Stimulated activated naive CD4-positive, alpha-beta T cell (primary cell): ENCODE measurements at regions not wholly inside any gene's neighbourhood (a gene's known extent, or its start where the extent isn't known, plus 50 kb on each side); places are given as distances from the start of the nearest gene placed in this dataset.
A peak's percentile ranks its signal among the peaks of the same experiment; 100 is the strongest.

Source experiments
- DNase-seq, 6 experiments: peaks; one replicate each; lab custom pipeline; 2025; lab: John Stamatoyannopoulos, UW

GRCh38 chr13:29903996-29904395 lies 53.6 kb upstream of the UBL3 start:
- DNase-seq = no peak

DNA sequence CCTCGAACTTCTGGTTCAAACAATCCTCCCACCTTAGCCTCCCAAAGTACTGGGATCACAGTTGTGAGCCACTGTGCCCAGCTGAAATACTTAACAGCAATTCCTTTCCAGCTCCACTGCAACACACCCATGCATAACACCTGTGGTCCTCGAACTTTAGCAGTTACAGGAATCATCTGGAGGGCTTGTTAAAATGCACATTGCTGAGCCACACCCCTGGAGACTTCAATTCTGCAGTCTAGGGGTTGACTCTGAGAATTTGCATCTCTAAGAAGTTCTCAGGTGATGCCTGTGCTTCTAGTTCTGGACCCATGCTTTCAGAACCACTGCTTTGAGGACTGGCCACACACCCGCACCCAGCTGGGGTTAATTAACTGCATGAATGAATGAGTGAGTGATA lies 53.1 kb upstream of the UBL3 start:
- DNase-seq = no peak

DNA sequence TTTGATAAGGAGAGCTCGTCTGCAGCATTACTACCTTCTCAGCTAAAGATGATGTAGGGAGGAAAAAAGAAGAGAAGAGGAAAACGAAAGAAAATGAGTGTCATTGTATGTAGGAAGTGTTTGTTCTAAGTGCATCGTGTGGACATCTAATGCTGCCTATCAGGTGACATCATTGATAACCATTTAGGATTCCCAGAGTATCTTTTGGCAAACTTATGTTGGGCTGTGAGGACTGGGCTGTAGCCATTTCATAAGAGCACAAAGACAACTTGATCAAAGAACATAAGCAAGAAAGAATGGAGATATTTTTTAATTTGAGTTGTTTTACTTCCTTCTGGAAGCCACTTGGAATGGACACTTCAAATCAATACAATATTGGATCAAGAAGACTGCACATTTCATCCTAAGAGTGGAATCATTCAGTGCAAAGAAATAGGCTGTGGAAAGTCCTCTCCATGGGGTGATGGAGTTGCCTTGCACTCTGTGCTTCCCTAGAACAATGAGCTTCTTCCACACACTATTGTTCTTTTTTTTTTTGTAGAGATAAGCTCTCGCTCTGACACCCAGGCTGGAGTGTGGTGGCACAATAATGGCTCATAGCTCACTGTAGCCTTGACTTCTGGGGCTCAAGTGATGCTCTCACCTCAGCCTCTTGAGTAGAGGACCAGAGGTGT lies 52.4 kb upstream of the UBL3 start:
- DNase-seq = no peak

DNA sequence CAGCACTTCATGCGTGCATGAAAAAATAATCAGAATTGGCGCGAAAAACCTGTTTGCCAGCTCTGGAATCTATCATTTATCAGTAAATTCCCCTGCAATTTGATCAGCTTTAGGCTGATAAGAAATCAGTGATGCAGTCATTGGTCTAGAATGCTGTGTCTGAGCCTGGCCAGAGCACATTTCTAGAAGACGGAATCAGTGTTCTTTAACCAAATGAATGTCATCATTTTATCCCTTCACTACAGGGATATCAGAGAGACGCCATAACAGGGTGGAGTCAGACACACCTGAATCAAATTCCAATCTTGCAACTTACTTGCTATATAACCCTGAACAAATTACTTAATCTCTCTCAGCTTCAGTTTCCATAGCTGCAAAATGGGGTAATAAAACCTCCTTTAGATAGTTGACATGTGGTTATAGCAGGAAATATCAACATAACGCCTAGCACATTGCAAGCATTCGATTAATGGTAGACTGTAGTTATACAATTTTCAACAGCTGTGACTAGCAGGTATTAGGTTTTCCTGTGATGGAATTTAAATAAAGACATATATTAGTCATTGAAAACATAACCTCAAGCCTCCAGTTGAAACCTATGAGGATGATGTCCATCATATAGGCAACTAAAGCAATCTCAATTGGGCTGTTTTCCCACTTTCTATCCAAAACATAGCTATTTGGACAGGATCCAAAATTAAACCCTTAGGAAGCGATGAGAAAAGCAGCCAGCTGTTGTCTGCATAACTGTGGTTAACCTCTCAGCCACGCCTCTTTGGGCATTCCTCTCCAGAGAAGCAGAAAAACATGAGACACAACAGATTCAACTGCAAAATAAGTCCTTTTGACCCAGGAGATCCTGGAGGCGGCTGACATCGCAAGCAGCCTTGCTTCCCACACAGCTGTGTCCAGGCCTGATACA lies 51.6 kb upstream of the UBL3 start:
- DNase-seq = peak in 2 of 6 experiments; percentile 24 to 36
